ENCODE measurements at regions not wholly inside any gene's neighbourhood (a gene's known extent, or its start where the extent isn't known, plus 50 kb on each side); places are given as distances from the start of the nearest gene placed in this dataset.
A peak's percentile ranks its signal among the peaks of the same experiment; 100 is the strongest.

DNA sequence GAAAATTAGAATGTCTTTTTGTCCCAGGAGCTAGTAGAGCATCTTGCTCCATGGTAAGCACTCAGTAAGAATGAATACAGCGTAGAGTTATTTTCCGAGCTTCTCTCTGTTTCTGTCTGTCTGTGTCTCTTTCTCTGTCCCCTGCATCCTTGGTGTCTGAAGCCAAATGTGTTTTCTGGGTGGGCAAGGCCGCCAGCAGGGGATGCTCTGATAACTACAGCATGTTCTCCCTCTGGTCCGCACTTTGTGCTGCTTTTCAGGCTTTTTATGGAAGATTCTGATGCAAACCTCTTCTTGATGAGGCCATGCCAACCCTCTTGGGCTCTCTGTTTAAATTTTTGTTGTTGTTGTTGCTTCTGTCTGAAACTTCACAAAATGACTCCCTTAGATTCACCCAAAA, 142.8 kb upstream of the UBL3 start:
- DNase-seq = no peak

DNA sequence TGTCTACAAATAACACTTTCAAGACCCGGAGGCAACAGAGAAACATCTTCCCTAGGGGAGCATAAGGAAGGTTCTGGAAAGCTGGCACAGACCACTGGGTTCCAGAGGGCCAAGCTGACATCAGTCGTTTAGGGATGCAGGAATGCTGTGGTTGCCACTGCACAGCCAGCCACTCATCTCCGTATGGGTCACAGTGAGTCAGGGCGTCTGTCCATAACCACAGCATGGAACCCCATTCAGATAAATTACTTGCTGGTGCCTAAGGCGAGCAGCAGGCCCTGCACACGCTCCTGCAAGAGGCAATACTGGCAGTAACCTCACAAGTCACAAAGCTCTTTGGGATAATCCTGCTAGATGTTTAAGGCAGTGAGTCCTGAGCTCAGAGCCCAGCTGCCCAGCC, 140.9 kb upstream of the UBL3 start:
- DNase-seq = no peak

DNA sequence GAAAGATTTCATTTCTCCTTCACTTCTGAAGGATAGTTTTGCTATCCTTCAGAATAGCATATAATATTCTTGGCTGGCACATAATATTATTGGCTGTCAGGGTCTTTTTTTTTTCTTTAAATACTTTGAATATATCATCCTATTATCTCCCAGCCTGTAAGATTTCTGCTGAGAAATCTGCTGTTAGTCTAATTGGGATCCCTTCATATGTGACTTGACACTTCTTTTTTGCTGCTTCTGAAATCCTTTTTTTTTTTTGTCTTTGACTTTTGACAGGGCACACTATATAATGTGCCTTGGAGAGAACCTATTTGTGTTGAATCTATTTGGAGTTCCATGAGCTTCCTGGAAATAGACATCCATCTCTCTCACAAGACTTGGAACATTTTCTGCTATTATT, 136.9 kb upstream of the UBL3 start:
- DNase-seq = no peak

DNA sequence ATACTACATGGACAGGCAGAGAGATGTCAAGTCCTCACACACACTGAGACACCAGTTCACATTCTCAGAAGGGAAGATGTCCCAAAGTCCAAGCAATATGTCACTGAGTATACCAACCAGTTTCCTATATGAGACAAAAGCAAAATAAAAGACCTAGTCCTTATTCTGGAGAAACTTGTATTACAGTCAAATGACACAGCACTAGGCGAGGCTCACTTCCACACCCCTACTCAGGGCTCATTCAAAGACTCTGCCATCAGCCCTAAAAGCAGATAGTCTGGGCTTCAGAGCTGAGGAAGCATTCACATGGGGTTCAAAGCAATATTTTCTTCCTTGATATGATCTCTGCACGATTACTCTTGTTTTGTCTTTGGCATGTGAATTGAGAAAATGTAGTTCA, 129.9 kb upstream of the UBL3 start:
- no peak for DNase-seq

DNA sequence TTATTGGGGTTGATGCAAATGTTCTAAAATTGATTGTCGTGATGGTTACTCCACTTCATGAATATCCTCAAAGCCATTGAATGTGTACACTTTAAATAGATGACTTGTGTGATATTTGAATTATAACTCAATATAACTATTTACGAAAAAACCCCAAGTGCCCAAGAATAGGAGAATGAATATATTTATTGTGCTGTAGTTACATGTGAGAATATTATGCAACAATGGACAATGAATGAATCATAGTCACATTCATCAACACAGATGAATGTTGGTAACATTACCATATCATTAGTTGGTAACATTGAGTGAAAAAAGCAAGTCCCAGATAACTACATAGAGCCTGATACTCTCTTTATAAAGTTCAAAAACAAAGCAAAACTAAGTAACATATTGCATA, 127.8 kb upstream of the UBL3 start:
- no peak for DNase-seq

DNA sequence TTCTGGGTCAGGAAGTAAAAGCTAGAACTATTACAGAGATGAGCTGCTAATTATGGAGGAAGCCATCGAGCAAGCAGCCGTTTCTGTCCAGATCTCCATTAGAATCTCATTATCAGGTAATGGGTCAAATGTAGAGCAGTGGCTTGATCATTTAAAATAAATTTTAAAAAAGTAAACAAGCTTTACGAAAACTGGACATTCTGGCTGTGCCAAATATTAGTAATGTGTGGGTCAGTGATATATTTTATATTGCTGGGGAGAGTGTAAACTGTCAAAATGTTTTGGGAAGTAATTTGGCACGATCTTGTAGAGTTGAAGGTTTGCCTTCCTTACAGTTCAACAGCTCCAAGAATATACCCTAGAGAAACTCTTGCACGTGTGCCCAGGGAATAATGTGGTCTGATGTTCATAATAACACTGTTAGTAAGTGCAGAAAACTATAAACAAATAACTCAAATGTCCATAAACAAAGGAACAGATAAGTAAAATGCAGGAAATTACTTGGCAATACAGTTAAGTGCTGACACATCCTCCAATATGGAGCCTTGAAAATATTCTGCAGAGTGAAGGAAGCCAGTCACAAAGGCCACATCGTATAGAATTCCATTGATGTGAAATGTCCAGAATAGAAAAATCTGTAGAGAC, 127.2 kb upstream of the UBL3 start:
- no peak for DNase-seq

DNA sequence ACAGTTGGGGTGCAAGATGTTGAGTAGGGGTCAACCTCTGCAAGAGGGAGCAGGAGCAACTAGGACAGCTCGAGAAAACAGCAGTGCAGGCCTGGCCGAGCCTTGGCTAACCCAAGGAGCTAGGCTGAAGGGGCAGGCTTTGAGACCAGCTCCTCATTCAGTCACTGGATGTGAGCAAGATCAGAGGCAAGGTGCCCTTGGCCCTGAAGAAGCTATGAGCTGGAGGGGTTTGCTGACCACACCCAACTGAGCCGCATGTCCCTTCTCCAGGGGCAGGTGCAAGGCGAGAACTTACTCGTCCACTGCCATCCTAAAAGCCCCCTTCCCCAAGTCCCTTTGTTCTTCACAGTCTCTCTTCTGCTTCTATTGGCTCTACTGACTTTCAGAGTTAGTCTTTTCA, 126.1 kb upstream of the UBL3 start:
- no peak for DNase-seq

DNA sequence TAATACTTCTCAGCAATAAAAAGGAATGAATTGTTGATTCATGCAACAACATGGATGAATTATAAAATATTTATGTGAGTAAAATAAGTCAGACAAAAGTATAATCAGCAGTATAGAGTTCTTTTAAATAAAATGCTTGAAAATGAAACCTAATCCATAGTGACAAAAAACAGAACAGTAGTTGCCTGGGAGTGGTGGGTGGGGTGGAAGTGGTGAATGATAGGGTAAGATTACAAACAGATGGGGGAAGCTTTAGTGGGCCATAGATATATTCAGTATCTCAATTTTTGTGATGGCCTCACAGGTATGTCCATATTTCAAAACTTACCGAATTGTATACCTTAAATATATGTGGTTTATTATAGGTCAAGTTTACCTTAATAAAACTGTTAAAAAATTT, 124.9 kb upstream of the UBL3 start:
- no peak for DNase-seq

DNA sequence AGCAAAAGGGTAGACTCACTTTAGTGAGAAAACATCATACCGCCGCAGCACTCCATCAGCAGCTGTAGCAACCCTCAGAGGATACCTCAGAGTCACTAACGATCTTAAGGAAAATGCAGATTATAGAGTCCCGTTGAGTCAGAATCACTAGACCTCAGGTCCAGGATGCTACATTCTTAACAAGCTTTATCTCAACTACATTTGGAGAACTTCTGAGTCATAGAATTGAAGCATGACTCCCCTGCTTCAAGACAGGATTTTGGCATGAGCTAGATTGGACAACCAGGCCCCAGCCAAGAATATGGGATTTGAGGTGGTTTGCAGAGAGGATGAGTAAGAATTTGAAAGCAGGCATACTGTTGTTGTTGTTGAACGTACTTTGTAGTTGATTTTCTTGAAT, 118.9 kb upstream of the UBL3 start:
- DNase-seq = no peak

DNA sequence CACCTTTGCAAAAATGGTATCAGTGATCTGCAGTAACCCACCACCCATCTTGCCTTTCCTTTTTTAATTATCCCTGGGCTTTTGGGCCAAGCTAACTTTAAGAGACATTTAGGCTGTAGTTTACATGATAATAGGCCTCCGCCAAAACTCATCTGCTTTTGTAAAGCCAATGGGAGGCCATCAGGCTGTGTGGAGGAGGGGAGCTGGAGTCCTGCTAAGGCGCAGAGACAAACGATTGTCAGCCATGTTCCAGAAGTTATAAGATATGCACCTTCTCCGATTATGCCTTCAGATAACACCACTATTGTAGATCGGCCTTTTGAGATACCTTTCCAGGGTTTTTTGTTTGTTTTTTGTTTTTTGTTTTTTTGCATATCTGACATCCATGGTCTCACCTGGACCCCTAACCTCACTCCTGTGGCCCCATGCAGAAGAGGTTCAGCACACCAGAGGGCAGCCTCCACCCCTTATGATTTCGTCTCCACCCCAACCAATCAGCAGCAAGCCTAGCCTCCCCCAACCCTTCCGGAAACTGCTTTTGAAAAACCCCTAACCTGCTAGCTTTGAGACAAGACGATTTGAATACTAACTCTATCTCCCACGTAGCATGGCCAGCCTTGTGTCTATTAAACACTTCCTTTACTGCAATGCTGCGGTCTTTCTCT, 113.9 kb upstream of the UBL3 start:
- no peak for DNase-seq

DNA sequence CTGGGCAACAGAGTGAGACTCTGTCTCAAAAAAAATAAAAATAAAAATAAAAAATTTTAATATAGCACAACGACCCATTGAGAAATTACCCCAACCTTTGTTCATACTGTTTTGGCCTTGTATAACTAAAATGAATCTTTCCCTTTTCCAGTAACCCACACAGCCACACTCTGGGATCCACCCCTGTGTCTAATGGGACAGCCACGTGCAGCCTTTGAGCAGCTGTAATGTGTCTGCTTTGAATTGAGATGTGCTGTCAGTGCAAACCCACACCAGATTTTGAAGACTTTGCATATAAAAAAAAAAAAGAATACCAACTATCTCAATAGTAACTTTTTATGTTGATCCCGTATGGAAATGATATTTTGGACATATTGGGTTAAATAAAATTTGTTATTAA, 112.7 kb upstream of the UBL3 start:
- no peak for DNase-seq

DNA sequence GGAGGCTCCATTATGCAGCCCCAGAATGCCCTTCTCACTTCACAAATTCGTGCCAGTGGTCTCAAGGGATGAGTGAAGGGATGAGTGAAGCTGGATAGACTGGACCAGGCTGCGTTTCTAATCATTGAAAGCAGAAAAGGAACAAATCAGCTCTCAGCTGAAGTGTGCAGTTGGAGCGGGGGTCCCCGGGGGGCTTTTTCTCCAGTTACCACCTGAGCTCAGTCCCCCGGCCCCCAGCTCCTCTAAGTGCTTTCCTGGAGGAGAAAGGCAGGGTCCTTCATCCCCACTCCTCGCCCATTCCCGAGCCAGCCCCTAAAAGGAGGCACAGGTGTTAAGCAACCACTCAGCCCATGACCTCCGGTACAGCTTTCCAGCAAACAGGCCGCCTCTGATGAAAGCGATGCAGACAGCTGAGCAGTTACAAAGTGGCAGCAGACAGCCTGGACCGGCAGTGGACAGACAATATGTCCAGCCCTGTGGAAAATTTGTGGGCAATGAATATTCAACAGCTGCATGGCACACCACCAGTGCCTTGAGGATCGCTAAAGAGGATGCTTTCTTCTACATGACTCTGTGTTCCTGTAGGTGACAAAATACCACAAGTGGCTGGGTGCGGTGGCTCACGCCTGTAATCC, 110.7 kb upstream of the UBL3 start:
- no peak for DNase-seq

DNA sequence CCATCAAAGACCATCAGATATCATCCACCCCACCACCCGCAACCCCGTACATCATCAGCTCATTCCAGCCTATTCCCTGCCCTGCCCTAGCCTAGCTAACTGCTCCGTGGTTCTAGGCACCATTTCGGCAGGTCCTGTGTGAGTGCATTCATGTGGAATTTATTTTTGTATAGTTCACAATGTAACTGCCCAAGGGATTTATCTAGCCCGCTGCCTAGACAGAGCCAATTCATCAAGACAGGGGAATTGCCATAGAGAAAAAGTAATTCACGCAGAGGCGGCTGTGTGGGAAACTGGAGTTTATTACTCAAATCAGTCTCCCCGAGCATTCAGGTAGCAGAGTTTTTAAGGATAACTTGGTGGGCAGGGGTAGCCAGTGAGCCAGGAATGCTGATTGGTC, 109.2 kb upstream of the UBL3 start:
- DNase-seq = no peak

DNA sequence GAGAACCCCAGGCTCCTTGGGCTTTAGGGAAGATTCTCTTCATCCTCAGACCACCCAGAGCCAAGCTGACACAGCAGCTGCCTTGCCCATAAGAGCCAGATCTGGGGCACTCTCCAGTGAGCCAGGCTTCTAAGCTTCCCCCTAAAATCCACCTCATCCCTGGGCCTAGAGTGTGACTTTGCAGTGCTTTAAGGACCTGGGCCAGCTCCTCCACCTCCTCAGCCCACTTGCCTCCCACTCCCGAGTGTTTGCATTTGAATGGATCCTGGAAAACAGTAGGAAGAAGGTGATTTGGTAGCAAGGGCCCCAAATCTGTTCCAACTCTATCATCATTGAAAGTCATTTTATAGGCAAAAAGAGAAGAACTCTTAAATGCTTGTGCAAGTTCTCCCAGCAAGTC, 108.7 kb upstream of the UBL3 start:
- no peak for DNase-seq

DNA sequence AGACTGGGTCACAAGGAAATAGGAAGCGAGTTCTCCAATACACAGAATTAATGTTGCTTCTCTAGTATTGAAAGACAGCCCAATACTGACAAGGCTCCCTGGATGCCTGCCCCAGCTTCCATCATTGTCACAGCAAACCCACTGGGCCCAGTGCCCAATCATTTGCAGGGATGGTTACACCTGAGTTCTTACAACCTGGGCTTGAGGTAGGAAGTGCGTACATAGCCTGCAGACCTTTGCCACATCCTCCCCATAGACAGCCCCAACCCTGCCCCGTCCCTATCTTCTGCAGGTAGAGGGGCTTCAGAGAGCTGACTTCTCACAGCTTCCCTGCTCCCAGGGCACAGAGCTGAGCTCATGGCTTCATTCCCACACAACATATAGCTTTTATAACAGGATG, 108.1 kb upstream of the UBL3 start:
- DNase-seq = no peak

DNA sequence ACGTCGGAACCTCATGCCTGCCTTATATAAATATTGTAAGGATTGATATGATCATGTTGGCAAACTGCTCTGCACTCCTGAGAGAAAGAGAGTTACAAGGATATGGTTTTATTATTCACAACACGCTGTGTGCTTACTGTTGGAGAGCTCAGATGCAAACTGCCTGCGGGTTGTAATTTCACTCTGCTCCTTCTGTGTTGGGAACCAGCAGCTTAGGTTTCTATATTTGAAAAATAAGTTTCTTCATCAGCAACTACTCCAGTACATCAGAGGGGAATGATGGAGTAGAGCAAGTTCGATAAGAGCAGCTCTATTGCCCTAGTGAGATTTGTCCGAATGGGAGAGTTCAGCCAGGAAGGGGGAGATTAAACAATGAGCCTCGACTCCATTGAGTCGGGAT, 106.9 kb upstream of the UBL3 start:
- no peak for DNase-seq

DNA sequence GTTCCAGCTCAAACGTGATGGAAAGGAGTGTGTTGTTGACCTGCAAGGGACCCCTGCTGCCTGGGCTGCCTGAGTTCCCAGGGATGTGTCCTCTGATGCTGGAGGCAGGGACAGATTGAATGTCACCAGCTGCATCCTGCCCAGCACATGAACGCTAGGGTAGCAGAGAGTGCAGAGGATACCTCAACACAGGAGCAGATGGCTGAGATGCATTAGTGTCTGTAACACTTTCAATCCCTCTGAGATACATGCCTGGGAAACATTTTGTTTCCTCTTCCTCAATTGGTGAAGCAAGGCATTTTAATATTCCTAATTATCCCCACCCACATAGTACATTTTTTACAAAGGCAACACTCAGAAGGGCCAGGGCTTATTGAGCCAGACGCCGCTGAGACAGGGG, 106.4 kb upstream of the UBL3 start:
- DNase-seq = no peak

DNA sequence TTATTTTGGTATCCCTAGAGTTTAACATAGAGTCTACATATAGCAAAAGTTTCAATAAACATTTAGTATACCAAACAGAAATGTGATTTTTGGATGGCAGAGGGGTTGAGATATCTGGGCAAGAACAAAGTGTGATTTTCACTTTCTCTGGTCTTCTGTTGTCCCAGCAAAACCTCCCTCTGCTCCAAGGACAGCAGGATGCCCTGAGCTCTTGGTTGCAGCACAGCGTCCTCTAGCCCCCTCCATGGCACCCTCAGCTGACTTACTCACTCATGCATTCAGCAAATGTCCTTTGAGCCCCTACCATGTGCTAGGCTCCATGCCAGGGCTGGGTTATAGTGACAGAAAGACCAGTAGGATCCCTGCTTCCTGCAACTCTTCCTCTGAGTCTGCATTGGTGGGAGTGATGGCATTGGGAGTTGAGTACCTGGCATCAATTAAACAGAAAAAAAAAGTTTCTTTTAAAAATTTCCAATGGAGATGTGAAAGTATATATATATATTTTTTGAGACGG, 104.8 kb upstream of the UBL3 start:
- DNase-seq = no peak

DNA sequence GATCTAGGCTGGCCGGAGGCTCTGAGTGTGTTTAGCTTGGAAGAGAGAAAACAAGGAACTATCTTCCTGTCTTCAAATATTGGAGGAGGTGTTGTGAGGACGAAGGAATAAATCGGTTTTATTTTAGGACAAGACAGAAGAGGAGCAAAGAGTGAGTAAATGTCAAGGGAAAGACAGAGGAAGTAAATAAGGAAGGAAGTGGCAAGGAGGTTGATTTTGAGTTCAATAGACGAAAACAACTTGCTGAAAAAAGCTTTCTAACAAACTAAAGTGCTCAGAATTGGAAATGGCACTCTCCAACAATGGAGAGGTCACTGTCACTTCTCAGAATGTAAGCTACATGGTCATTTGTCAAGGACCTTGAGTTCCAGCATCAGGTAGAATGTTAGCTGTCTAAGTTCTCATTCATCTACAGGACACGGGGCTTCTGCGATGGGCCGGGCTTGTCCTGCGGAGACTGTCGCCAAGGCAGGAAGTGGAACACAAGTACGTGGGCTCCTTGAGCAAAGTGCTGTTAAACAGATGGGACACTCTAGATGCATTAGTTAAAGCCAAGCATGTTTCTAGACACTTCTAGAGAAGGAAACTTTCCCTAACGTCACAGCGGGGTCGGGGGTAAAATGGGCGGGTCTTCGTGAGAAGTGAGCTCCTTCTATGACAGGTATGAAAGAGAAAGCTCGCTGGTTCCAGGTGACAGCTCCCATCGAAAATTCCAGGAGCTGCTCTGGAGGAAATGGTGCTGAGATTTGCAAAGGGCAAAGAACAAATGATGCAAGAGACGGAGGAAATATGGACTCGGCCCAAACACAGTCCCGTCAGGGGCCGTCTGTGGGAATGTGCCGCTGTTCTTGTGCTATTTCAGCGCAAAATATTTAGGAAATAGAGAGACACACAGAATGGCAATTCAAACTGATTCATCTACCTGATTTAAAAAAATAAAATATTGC, 103.9 kb upstream of the UBL3 start:
- DNase-seq = peak; percentile 54

DNA sequence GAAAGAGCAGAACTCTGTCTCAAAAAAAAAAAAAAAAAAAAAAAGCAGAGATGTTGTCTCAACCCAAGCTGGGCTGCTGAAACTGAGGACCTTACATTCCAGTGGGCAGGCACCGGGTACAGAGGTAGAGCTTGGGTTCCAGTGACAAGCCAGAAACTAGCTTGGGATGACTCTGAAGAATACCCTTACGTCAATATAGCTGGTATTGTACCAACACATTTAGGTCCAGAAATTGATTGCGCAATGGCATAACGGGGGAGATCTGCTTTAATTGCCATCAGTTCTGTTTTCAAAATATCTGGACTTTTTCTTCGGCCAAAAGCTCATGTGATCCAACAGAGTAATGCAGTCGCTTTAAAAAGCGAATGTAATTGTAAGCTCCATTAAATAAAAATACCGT, 103.1 kb upstream of the UBL3 start:
- no peak for DNase-seq

DNA sequence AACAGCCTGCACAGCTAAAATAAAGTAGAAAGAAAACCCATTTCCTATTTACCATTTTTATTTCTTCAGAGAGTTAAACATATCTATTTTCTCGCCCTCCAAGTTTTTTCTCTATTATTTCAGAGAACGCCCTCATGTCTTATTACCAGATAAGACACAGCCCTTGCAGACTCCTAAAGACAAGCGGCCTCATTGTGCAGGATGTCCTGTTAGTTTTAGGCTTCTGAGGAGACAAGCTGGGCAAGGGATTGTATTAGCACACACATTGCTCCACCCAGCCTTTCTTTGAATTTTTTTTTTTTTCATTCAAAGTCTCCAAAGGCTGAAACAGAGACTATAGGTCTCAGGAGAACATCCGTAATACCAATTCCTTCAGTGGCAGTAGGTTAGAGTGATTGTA, 101.8 kb upstream of the UBL3 start:
- no peak for DNase-seq

DNA sequence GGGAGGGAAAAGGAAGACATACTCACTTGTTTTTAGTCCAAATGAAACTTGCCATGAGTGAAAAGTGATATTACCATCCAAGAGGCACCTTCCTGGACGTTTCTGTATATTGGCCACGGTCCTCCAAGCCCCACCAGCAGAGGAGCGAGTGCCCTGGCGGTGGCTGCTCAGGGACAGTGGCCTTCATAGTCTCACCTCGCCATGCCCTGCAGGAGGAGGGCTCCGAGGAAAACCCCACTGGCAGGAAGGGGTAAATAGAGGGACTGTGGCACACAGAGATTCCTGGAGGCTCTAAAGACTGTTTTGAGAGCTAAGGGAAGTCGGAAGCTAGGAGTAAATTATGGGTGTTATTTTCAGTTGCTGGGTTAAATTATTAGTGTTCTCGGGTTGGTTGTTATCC, 98.4 kb upstream of the UBL3 start:
- DNase-seq = no peak

DNA sequence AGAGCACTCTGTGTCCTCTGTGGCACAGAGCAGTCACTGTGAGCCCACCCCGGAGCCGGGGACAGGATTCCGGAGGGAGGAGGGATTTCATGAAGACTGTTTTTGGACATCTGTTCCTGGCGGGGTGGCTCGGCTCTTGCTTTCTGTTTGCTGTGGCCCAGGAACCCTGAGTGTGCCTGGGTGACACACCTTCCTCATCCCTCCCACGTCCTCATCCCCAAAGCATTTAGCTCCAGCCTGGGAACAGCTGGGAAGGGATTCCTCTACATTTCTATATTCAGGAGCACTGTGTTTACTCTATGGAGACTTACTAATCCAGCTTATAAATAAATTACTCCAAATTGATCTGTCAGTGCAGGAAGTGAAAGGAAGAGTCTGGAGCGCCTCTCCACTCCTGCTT, 97.8 kb upstream of the UBL3 start:
- DNase-seq = no peak
